ENCODE measurements at regions not wholly inside any gene's neighbourhood (a gene's known extent, or its start where the extent isn't known, plus 50 kb on each side); places are given as distances from the start of the nearest gene placed in this dataset.
"Not testable (repeated sequence)": the region's sequence is repeated elsewhere in the genome, so short reads cannot be mapped to it uniquely, and the experiment has no call there.

DNA sequence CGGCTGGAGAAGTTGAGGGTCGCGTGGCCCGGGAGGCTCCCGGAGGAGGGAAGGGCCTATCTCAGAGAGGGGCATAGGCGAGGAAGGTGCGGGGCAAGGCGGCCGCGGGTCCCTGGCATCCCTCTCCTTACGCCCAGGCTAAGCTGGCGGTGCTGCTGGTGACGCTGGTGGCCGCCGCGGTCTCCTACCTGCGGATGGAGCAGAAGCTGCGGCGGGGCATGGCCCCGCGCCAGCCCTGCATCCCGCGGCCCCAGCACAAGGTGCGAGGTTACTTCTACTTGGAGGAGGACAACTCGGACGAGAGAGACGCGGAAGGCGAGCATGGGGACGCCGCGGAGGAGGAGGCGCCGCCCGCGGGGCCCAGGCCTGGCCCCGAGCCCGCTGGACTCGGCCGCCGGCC is 91.9 kb upstream of the HMX1 start:
- TF ChIP-seq, protein P1, sequence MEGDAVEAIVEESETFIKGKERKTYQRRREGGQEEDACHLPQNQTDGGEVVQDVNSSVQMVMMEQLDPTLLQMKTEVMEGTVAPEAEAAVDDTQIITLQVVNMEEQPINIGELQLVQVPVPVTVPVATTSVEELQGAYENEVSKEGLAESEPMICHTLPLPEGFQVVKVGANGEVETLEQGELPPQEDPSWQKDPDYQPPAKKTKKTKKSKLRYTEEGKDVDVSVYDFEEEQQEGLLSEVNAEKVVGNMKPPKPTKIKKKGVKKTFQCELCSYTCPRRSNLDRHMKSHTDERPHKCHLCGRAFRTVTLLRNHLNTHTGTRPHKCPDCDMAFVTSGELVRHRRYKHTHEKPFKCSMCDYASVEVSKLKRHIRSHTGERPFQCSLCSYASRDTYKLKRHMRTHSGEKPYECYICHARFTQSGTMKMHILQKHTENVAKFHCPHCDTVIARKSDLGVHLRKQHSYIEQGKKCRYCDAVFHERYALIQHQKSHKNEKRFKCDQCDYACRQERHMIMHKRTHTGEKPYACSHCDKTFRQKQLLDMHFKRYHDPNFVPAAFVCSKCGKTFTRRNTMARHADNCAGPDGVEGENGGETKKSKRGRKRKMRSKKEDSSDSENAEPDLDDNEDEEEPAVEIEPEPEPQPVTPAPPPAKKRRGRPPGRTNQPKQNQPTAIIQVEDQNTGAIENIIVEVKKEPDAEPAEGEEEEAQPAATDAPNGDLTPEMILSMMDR (IDR thresholded peaks at IDR 0.05) = not testable (repeated sequence)
- TF ChIP-seq EZH2 (IDR thresholded peaks at IDR 0.05; ENCODE audit: borderline replicate concordance, insufficient read depth, low read depth, low read length, poor library complexity, severe bottlenecking) = not testable (repeated sequence)

All from B cell (primary cell).